Psoas muscle (tissue), 7 donors: ENCODE measurements at regions not wholly inside any gene's neighbourhood (a gene's known extent, or its start where the extent isn't known, plus 50 kb on each side); places are given as distances from the start of the nearest gene placed in this dataset.
"Not testable (repeated sequence)": the region's sequence is repeated elsewhere in the genome, so short reads cannot be mapped to it uniquely, and the experiment has no call there.

Experiments
- ATAC-seq, 4 donors: fragments of 200-7000 bp; cut with Tn5 transposase; one replicate each; pipeline ENCODE4 v1.9.1; 2020; ENCODE audit warnings: moderate library complexity in 3 of 4, mild to moderate bottlenecking in 2 of 4
- DNase-seq, 2 donors: peaks; one replicate each; pipeline ENCODE4 v3.0.0-alpha.2; 2020
- H3K27ac ChIP-seq: fragments of 200-600 bp; one replicate; pipeline ENCODE4 v1.8.0; 2022
- H3K27me3 ChIP-seq, 3 donors: fragments of 200-600 bp in 1 of 3; one replicate each; pipeline versions ENCODE4 v1.6.1 to v1.8.0; 2013 to 2022; ENCODE audit warnings: low read length in 2 of 3, mild to moderate bottlenecking in 2 of 3, moderate library complexity in 1 of 3; ENCODE audit not compliant: insufficient read depth in 3 of 3
- H3K36me3 ChIP-seq, 2 donors: fragments of 200-600 bp in 1 of 2; one replicate each; pipeline versions ENCODE4 v1.6.1 to v1.8.0; 2013 to 2022; ENCODE audit warnings: low read depth in 1 of 2, mild to moderate bottlenecking in 1 of 2, moderate library complexity in 1 of 2; ENCODE audit not compliant: insufficient read depth in 1 of 2
- H3K4me1 ChIP-seq: fragments of 200-600 bp; one replicate; pipeline ENCODE4 v1.8.0; 2022
- H3K4me3 ChIP-seq: fragments of 200-600 bp; one replicate; pipeline ENCODE4 v1.8.0; 2022; ENCODE audit warnings: mild to moderate bottlenecking
- H3K9me3 ChIP-seq: fragments of 200-600 bp; one replicate; pipeline ENCODE4 v1.8.0; 2022
- WGBS, 3 donors: extraction: QIAGEN DNeasy Blood & Tissue Kit; methylation state at CpG; one replicate each; pipeline versions ENCODE4 v1.1.6 to v1.1.7; 2013; 5-methylcytosine and 5-hydroxymethylcytosine counted together
- intact Hi-C, 2 donors: fragments of 100-400 bp; cut with DNase I; formaldehyde crosslinking; loops; one replicate each; pipeline versions ENCODE4 v1.11.0 to v1.14.2; 2022
- TF ChIP-seq, protein P1 (sequence below): fragments of 200-600 bp; IDR thresholded peaks from one replicate; pipeline ENCODE4 v1.8.0; 2022; ENCODE audit warnings: antibody characterized with exemption
- donor health status: healthy with polysubstance abuse.
- donor health status: DM: no; HTN: no; CAD: no; lungs with moderate emphysema.
- donor health status: Bipolar disorder and iron deficiency.
- donor health status: healthy.
- donor health status: DM: yes; HTN: yes; CAD: no.
- donor health status: DM: no; HTN: no; CAD: no.
- donor health status: DM: yes; HTN: yes; CAD: no.

DNA sequence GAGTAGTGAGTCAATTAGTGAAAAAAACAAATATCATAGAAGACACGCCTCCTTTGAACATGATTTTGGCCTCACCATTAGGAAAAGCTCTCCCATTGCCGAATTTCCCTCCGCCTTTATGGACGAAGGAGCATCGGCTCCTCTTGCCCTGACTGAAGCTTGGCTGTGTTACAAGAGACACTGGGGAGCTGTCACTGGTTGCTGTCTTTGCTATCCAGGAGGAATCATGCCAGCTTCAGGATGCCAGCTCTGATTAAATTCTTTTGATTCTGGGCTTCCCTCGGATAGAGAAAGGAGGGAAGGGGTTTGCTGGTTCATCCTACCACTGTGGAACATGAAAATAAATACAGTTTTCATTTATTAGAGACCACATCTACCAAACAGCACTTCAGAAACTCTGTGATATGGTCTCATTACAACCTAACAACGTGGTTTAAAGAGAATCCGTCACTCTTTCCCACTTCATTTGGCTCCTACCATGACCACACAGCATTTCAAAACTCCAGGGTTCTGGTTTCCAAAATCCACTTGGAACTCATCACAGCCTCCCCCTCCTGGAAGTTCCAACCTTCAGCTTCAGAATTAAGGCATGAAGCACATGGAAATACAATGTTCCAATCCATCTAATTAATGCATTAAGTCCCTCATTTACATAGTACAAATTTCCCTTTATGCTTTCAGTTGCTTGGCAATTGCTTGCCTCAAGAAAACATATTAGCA lies 446.0 kb downstream of the EFNB2 start:
- no peaks in the 10 kb centered on the region for H3K4me1 ChIP-seq
- no peak overlapping the region for H3K4me3 ChIP-seq
- H3K27me3 ChIP-seq = peaks cover 0 to 2% (median 0%) of the 10 kb centered on the region in 3 donors
- DNase-seq = no peak
- no peak overlapping the region for H3K27ac ChIP-seq
- TF ChIP-seq, protein P1, sequence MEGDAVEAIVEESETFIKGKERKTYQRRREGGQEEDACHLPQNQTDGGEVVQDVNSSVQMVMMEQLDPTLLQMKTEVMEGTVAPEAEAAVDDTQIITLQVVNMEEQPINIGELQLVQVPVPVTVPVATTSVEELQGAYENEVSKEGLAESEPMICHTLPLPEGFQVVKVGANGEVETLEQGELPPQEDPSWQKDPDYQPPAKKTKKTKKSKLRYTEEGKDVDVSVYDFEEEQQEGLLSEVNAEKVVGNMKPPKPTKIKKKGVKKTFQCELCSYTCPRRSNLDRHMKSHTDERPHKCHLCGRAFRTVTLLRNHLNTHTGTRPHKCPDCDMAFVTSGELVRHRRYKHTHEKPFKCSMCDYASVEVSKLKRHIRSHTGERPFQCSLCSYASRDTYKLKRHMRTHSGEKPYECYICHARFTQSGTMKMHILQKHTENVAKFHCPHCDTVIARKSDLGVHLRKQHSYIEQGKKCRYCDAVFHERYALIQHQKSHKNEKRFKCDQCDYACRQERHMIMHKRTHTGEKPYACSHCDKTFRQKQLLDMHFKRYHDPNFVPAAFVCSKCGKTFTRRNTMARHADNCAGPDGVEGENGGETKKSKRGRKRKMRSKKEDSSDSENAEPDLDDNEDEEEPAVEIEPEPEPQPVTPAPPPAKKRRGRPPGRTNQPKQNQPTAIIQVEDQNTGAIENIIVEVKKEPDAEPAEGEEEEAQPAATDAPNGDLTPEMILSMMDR = no peak
- no peaks in the 10 kb centered on the region for H3K9me3 ChIP-seq
- no peaks in the 10 kb centered on the region for H3K36me3 ChIP-seq
- 32 to 39% (median 35%) methylated on average over 8 of the region's 8 CpGs for WGBS, 3 donors
- intact Hi-C loops = loop anchor here in 1 of 2 donors (10.0 kb wide), 1 partner anchor 1035 kb away; no protein-coding TSS in a partner anchor
- ATAC-seq = no peak

DNA sequence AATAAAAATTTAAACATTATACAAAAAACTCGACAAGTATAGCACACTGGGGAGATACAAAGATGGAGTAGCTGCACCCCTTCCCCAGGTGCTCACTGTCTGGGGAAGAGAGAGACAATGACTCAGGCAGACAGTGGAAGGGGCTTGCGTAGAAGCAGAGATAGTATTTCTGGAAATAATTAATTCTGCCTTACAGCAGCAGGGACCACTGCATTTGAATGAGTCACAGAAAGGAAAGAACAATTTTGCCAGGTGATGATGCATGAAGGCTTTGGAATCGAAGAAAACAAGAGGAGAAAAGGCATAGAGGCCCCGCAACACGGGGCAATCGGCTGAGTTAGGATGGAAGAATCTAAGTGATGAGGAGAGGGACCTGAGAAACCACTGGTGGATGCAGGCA lies 447.4 kb downstream of the EFNB2 start:
- Histone ChIP-seq H3K4me3 (no peak overlapping the region), H3K9me3 (no peaks in the 10 kb centered on the region), H3K36me3 (no peaks in the 10 kb centered on the region), H3K27ac (no peak overlapping the region), H3K27me3 (peaks cover 0 to 2% (median 0%) of the 10 kb centered on the region in 3 donors), H3K4me1 (no peaks in the 10 kb centered on the region)
- 84 to 91% (median 85%) methylated on average over 6 of the region's 6 CpGs for WGBS, 3 donors
- no peak for DNase-seq
- ATAC-seq = no peak
- TF ChIP-seq, protein P1 = no peak
- intact Hi-C loops = loop anchor here in 1 of 2 donors (10.0 kb wide), 1 partner anchor 1037 kb away; no protein-coding TSS in a partner anchor

- Histone ChIP-seq H3K27me3 (peaks cover 0 to 2% (median 0%) of the 10 kb centered on the region in 3 donors), H3K27ac (no peak overlapping the region), H3K9me3 (no peaks in the 10 kb centered on the region), H3K4me1 (no peaks in the 10 kb centered on the region), H3K36me3 (no peaks in the 10 kb centered on the region), H3K4me3 (no peak overlapping the region)
- no peak for ATAC-seq
- 66 to 71% (median 70%) methylated on average over 10 of the region's 10 CpGs for WGBS, 3 donors
- intact Hi-C loops = loop anchor here in 1 of 2 donors (10.0 kb wide), 1 partner anchor 1038 kb away; no protein-coding TSS in a partner anchor
- TF ChIP-seq, protein P1 = no peak
- DNase-seq = no peak
Measured at GRCh38 chr13:106087201-106087600, 448.3 kb downstream of the EFNB2 start.

- WGBS, 3 donors = 33 to 43% (median 35%) methylated on average over 3 of the region's 3 CpGs
- TF ChIP-seq, protein P1 = peak; percentile 43
- intact Hi-C loops = loop anchor here in 1 of 2 donors (5.0 to 10.0 kb wide), 2 partner anchors 449 to 1041 kb away; no protein-coding TSS in a partner anchor
- ATAC-seq = no peak
- H3K27ac ChIP-seq = no peak overlapping the region
- peaks cover 0 to 2% (median 0%) of the 10 kb centered on the region in 3 donors for H3K27me3 ChIP-seq
- H3K4me3 ChIP-seq = no peak overlapping the region
- no peaks in the 10 kb centered on the region for H3K36me3 ChIP-seq
- no peaks in the 10 kb centered on the region for H3K9me3 ChIP-seq
- DNase-seq = no peak
- H3K4me1 ChIP-seq = no peaks in the 10 kb centered on the region
Measured at GRCh38 chr13:106083620-106084350, 451.7 kb downstream of the EFNB2 start.

- not testable (repeated sequence) for ATAC-seq, H3K36me3 ChIP-seq, DNase-seq
Measured at GRCh38 chr13:106081221-106081620, 454.2 kb downstream of the EFNB2 start.

More at GRCh38 chr13:106081221-106081620, 454.2 kb downstream of the EFNB2 start:
- WGBS, 3 donors = 98 to 99% (median 98%) methylated on average over 6 of the region's 6 CpGs
- not testable (repeated sequence) for H3K4me3 ChIP-seq, H3K27ac ChIP-seq, H3K4me1 ChIP-seq, H3K27me3 ChIP-seq, H3K9me3 ChIP-seq
- intact Hi-C loops = loop anchor here in 1 of 2 donors (5.0 to 10.0 kb wide), 2 partner anchors 451 to 1044 kb away; no protein-coding TSS in a partner anchor
